Gastrocnemius medialis (tissue), 4 donors: ENCODE measurements at regions not wholly inside any gene's neighbourhood (a gene's known extent, or its start where the extent isn't known, plus 50 kb on each side); places are given as distances from the start of the nearest gene placed in this dataset.

Source experiments
- POLR2A ChIP-seq, 2 donors: fragments of 450-650 bp; IDR thresholded peaks; one replicate each; pipeline ENCODE4 v1.6.1; 2017; ENCODE audit warnings: antibody characterized with exemption in 2 of 2, mild to moderate bottlenecking in 2 of 2, moderate library complexity in 2 of 2
- TF ChIP-seq, protein P1 (sequence below), 5 experiments: fragments of 450-650 bp in 3 of 5; fragments of 200-600 bp in 2 of 5; sonication (generic) in 2 of 5; IDR thresholded peaks in 4 of 5; conservative IDR thresholded peaks in 1 of 5; 1 replicate in 4 of 5; 2 replicates in 1 of 5; pipeline ENCODE4 v1.5.1; 2016 to 2019; ENCODE audit warnings: antibody characterized with exemption in 5 of 5, mild to moderate bottlenecking in 3 of 5, moderate library complexity in 3 of 5

DNA sequence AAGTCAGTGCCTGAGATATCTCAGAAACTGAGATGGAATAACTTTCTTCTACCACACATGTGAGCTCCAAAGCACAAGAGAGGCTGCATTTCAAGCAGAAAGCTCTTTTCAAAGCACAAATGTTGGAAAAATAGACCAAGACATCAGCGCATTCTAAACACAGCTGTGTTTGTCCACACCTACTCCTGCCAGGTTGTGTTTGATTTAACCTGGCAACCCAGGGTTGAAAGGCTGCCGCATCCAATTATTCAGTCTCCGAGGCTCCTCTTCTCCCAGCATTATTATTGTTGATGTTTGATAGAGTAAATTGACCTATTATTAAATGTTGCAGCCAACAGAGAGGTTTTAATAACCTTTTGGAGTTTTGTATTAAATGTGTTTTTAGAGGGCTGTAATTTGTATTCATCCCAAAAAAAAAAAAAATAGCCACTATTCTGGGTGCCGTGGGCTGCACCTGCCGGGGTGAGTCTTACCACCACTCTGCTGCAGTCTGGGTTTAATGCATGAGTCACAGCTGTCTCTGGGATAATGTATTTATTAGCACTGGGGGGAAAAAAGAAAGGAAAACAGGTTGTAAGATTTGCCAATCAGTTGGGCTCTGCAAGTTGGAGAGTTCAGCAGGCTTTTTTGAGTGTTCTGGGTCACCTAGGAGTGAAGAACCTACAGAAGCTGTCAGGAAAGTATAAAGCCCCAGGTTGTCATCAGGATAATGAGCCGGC is 105.2 kb upstream of the NOCT start:
- TF ChIP-seq POLR2A (IDR thresholded peaks at IDR 0.05), result no peak
- TF ChIP-seq, protein P1, sequence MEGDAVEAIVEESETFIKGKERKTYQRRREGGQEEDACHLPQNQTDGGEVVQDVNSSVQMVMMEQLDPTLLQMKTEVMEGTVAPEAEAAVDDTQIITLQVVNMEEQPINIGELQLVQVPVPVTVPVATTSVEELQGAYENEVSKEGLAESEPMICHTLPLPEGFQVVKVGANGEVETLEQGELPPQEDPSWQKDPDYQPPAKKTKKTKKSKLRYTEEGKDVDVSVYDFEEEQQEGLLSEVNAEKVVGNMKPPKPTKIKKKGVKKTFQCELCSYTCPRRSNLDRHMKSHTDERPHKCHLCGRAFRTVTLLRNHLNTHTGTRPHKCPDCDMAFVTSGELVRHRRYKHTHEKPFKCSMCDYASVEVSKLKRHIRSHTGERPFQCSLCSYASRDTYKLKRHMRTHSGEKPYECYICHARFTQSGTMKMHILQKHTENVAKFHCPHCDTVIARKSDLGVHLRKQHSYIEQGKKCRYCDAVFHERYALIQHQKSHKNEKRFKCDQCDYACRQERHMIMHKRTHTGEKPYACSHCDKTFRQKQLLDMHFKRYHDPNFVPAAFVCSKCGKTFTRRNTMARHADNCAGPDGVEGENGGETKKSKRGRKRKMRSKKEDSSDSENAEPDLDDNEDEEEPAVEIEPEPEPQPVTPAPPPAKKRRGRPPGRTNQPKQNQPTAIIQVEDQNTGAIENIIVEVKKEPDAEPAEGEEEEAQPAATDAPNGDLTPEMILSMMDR (IDR thresholded peaks at IDR 0.05 in 4 of 5, conservative IDR thresholded peaks at IDR 0.05 in 1 of 5), result no peak
